Suprapubic skin (tissue), 4 donors: ENCODE measurements at regions not wholly inside any gene's neighbourhood (a gene's known extent, or its start where the extent isn't known, plus 50 kb on each side); places are given as distances from the start of the nearest gene placed in this dataset.

Source experiments
- DNase-seq, 2 donors: peaks; one replicate each; pipeline ENCODE4 v3.0.0-alpha.2; 2019; ENCODE audit warnings: low spot score in 2 of 2
- H3K27ac ChIP-seq: fragments of 200-600 bp; sonication (generic); one replicate; pipeline ENCODE4 v1.5.1; 2019
- H3K27me3 ChIP-seq: fragments of 200-600 bp; sonication (generic); one replicate; pipeline ENCODE4 v1.5.1; 2019
- H3K36me3 ChIP-seq: fragments of 200-600 bp; sonication (generic); one replicate; pipeline ENCODE4 v1.5.1; 2019
- H3K4me1 ChIP-seq: fragments of 200-600 bp; sonication (generic); one replicate; pipeline ENCODE4 v1.5.1; 2019
- H3K4me3 ChIP-seq: fragments of 200-600 bp; sonication (generic); one replicate; pipeline ENCODE4 v1.5.1; 2019; ENCODE audit warnings: mild to moderate bottlenecking
- H3K9me3 ChIP-seq: fragments of 200-600 bp; sonication (generic); one replicate; pipeline ENCODE4 v1.5.1; 2019
- EP300 ChIP-seq: sonication (generic); formaldehyde crosslinking; IDR thresholded peaks from one replicate; pipeline ENCODE4 v1.6.1; 2017; ENCODE audit warnings: antibody characterized with exemption
- POLR2A ChIP-seq, 2 donors: fragments of 450-650 bp; IDR thresholded peaks; one replicate each; pipeline ENCODE4 v1.6.1; 2017; ENCODE audit warnings: antibody characterized with exemption in 2 of 2, mild to moderate bottlenecking in 2 of 2, moderate library complexity in 2 of 2
- POLR2AphosphoS5 ChIP-seq, 3 donors: sonication (generic); formaldehyde crosslinking; IDR thresholded peaks; one replicate each; pipeline ENCODE4 v1.6.1; 2017; ENCODE audit warnings: antibody characterized with exemption in 3 of 3
- WGBS: methylation state at CpG from one replicate; pipeline ENCODE4 v1.1.5; 2018; 5-methylcytosine and 5-hydroxymethylcytosine counted together
- TF ChIP-seq, protein P1 (sequence below), 2 donors: fragments of 200-600 bp in 1 of 2; fragments of 450-650 bp in 1 of 2; sonication (generic) in 1 of 2; IDR thresholded peaks; one replicate each; pipeline ENCODE4 v1.5.1; 2016 to 2019; ENCODE audit warnings: antibody characterized with exemption in 2 of 2, mild to moderate bottlenecking in 1 of 2, moderate library complexity in 1 of 2

DNA sequence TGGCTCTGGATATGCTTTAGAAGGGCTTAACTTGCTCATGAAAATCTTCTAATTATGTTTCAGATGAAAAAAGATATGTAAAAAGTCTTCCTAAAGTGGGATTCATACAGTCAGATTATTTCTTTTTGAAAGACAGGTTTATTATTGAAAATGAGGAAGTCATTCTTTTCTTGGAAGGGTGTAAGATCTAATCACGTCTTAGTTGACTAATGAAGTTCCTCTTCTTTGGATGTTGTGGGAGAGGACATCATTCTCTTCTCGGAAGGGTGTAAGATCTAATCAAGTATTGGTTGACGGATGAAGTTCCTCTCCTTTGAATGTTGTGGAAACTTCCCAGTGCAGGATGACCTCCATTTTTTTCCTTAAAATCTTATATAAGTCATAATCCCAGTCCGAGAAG is 74.9 kb downstream of the ALG10 start:
- 53% methylated on average over 4 of the region's 4 CpGs for WGBS
- TF ChIP-seq EP300 (no peak), POLR2A (IDR thresholded peaks at IDR 0.05) (no peak), POLR2AphosphoS5 (IDR thresholded peaks at IDR 0.05) (no peak)
- TF ChIP-seq, protein P1, sequence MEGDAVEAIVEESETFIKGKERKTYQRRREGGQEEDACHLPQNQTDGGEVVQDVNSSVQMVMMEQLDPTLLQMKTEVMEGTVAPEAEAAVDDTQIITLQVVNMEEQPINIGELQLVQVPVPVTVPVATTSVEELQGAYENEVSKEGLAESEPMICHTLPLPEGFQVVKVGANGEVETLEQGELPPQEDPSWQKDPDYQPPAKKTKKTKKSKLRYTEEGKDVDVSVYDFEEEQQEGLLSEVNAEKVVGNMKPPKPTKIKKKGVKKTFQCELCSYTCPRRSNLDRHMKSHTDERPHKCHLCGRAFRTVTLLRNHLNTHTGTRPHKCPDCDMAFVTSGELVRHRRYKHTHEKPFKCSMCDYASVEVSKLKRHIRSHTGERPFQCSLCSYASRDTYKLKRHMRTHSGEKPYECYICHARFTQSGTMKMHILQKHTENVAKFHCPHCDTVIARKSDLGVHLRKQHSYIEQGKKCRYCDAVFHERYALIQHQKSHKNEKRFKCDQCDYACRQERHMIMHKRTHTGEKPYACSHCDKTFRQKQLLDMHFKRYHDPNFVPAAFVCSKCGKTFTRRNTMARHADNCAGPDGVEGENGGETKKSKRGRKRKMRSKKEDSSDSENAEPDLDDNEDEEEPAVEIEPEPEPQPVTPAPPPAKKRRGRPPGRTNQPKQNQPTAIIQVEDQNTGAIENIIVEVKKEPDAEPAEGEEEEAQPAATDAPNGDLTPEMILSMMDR (IDR thresholded peaks at IDR 0.05): no peak
- DNase-seq: no peak
- H3K36me3 ChIP-seq: no peaks in the 10 kb centered on the region
- no peak overlapping the region for H3K4me3 ChIP-seq
- no peak overlapping the region for H3K27ac ChIP-seq
- no peaks in the 10 kb centered on the region for H3K9me3 ChIP-seq
- H3K4me1 ChIP-seq: no peaks in the 10 kb centered on the region
- H3K27me3 ChIP-seq: no peaks in the 10 kb centered on the region

DNA sequence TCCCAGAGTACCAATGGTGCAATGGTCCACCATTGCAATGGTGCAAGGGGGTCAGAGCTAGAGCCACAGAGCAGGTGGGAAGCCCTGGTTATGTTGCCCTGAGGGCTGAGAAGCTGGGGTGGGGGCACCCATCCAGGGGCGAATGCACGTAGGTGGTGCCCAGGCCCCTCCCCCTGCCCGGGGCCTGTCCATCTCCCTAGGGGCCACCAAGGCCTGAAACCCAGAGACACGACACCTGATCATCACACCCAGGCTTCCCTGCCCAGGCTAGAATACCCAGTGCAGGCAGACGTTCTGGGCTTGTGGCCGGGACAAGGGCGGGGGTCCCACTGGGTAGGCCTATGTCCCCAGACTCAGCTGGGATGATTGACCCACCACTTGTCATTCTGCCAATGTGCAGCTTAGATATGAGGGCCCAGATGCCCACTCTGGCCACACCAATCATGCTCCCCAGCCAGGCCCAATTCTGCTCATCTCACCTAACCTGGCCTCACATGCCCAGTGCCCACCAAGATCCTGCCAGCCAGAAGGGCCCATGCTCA is 83.2 kb downstream of the ALG10 start:
- 92% methylated on average over 5 of the region's 7 CpGs for WGBS
- H3K36me3 ChIP-seq: no peaks in the 10 kb centered on the region
- peaks cover 13% of the 10 kb centered on the region for H3K27me3 ChIP-seq
- no peak for TF ChIP-seq POLR2AphosphoS5 (IDR thresholded peaks at IDR 0.05)
- TF ChIP-seq POLR2A (IDR thresholded peaks at IDR 0.05): no peak
- no peak for TF ChIP-seq EP300
- TF ChIP-seq, protein P1 (IDR thresholded peaks at IDR 0.05): no peak
- H3K9me3 ChIP-seq: no peaks in the 10 kb centered on the region
- no peak overlapping the region for H3K27ac ChIP-seq
- no peaks in the 10 kb centered on the region for H3K4me1 ChIP-seq
- H3K4me3 ChIP-seq: no peak overlapping the region
- DNase-seq: no peak

GRCh38 chr12:34106172-34106571 is 83.9 kb downstream of the ALG10 start:
- H3K36me3 ChIP-seq: no peaks in the 10 kb centered on the region
- no peak overlapping the region for H3K4me3 ChIP-seq
- no peaks in the 10 kb centered on the region for H3K9me3 ChIP-seq
- 60% methylated on average over 1 of the region's 2 CpGs for WGBS
- DNase-seq: no peak
- no peak overlapping the region for H3K27ac ChIP-seq
- no peaks in the 10 kb centered on the region for H3K4me1 ChIP-seq
- peaks cover 13% of the 10 kb centered on the region for H3K27me3 ChIP-seq
- TF ChIP-seq EP300: no peak
- TF ChIP-seq POLR2A (IDR thresholded peaks at IDR 0.05): no peak
- TF ChIP-seq, protein P1 (IDR thresholded peaks at IDR 0.05): no peak
- no peak for TF ChIP-seq POLR2AphosphoS5 (IDR thresholded peaks at IDR 0.05)

GRCh38 chr12:34107016-34107415 is 84.7 kb downstream of the ALG10 start:
- no peaks in the 10 kb centered on the region for H3K36me3 ChIP-seq
- no peak overlapping the region for H3K27ac ChIP-seq
- no peaks in the 10 kb centered on the region for H3K4me1 ChIP-seq
- no peak for DNase-seq
- TF ChIP-seq, protein P1 (IDR thresholded peaks at IDR 0.05): no peak
- TF ChIP-seq EP300 (no peak), POLR2A (IDR thresholded peaks at IDR 0.05) (no peak), POLR2AphosphoS5 (IDR thresholded peaks at IDR 0.05) (no peak)
- 95% methylated on average over 10 of the region's 11 CpGs for WGBS
- no peak overlapping the region for H3K4me3 ChIP-seq
- peaks cover 13% of the 10 kb centered on the region for H3K27me3 ChIP-seq
- no peaks in the 10 kb centered on the region for H3K9me3 ChIP-seq

- H3K4me3 ChIP-seq: peak overlapping the region; percentile 13
- H3K4me1 ChIP-seq: no peaks in the 10 kb centered on the region
- no peak for TF ChIP-seq EP300
- no peak for TF ChIP-seq POLR2A (IDR thresholded peaks at IDR 0.05)
- TF ChIP-seq POLR2AphosphoS5 (IDR thresholded peaks at IDR 0.05): no peak
- TF ChIP-seq, protein P1 (IDR thresholded peaks at IDR 0.05): no peak
- DNase-seq: no peak
- H3K9me3 ChIP-seq: no peaks in the 10 kb centered on the region
- H3K27ac ChIP-seq: no peak overlapping the region
- no peaks in the 10 kb centered on the region for H3K36me3 ChIP-seq
- peaks cover 13% of the 10 kb centered on the region for H3K27me3 ChIP-seq
- 20% methylated on average over 1 of the region's 66 CpGs for WGBS
These were observed 85.6 kb downstream of the ALG10 start for GRCh38 chr12:34107781-34108404.
